ENCODE measurements at regions not wholly inside any gene's neighbourhood (a gene's known extent, or its start where the extent isn't known, plus 50 kb on each side); places are given as distances from the start of the nearest gene placed in this dataset.

GRCh38 chr9:100731038-100731556, 153.2 kb downstream of the CAVIN4 start:
- no peak for TF ChIP-seq EZH2 (IDR thresholded peaks at IDR 0.05; ENCODE audit: borderline replicate concordance, low read length)
- TF ChIP-seq CTCF (IDR thresholded peaks at IDR 0.05; ENCODE audit: low read length): no peak
- Histone ChIP-seq H4K20me1 (ENCODE audit: insufficient read depth, low read length) (no peaks in the 10 kb centered on the region), H3K9me2 (ENCODE audit: low read depth, low read length) (no peaks in the 10 kb centered on the region), H3K4me1 (ENCODE audit: insufficient read depth, low read length, severe bottlenecking) (no peaks in the 10 kb centered on the region), H3K9me3 (ENCODE audit: low read length) (no peaks in the 10 kb centered on the region), H2AFZ (ENCODE audit: low read length) (no peak overlapping the region), H3K4me2 (ENCODE audit: low read length) (no peak overlapping the region), H3K4me3 (ENCODE audit: low read depth, low read length, poor library complexity, severe bottlenecking) (no peak overlapping the region), H3K79me2 (ENCODE audit: insufficient read depth, low read length) (no peaks in the 10 kb centered on the region), H3K27ac (ENCODE audit: low read depth, low read length, poor library complexity, severe bottlenecking) (no peak overlapping the region), H3K36me3 (ENCODE audit: insufficient read depth, low read length) (no peaks in the 10 kb centered on the region), H3K27me3 (ENCODE audit: insufficient read depth, low read length) (no peaks in the 10 kb centered on the region), H3K9ac (ENCODE audit: low read length) (no peak overlapping the region), H3F3A (ENCODE audit: insufficient read depth, low read length) (no peaks in the 10 kb centered on the region)

- Histone ChIP-seq H3K4me1 (ENCODE audit: insufficient read depth, low read length, severe bottlenecking) (no peaks in the 10 kb centered on the region), H3K27ac (ENCODE audit: low read depth, low read length, poor library complexity, severe bottlenecking) (no peak overlapping the region), H3K36me3 (ENCODE audit: insufficient read depth, low read length) (no peaks in the 10 kb centered on the region), H3K9me3 (ENCODE audit: low read length) (no peaks in the 10 kb centered on the region), H3K9ac (ENCODE audit: low read length) (no peak overlapping the region), H3K4me2 (ENCODE audit: low read length) (no peak overlapping the region), H3K27me3 (ENCODE audit: insufficient read depth, low read length) (no peaks in the 10 kb centered on the region), H3F3A (ENCODE audit: insufficient read depth, low read length) (no peaks in the 10 kb centered on the region), H3K9me2 (ENCODE audit: low read depth, low read length) (no peaks in the 10 kb centered on the region), H3K4me3 (ENCODE audit: low read depth, low read length, poor library complexity, severe bottlenecking) (no peak overlapping the region), H4K20me1 (ENCODE audit: insufficient read depth, low read length) (no peaks in the 10 kb centered on the region), H2AFZ (ENCODE audit: low read length) (no peak overlapping the region), H3K79me2 (ENCODE audit: insufficient read depth, low read length) (no peaks in the 10 kb centered on the region)
- TF ChIP-seq EZH2 (IDR thresholded peaks at IDR 0.05; ENCODE audit: borderline replicate concordance, low read length) (no peak), CTCF (IDR thresholded peaks at IDR 0.05; ENCODE audit: low read length) (no peak)
Observed at GRCh38 chr9:100731557-100731956, 153.7 kb downstream of the CAVIN4 start.

- no peaks in the 10 kb centered on the region for H4K20me1 ChIP-seq (ENCODE audit: insufficient read depth, low read length)
- no peak overlapping the region for H2AFZ ChIP-seq (ENCODE audit: low read length)
- no peak overlapping the region for H3K9ac ChIP-seq (ENCODE audit: low read length)
- H3K36me3 ChIP-seq (ENCODE audit: insufficient read depth, low read length): no peaks in the 10 kb centered on the region
- no peaks in the 10 kb centered on the region for H3K9me3 ChIP-seq (ENCODE audit: low read length)
- no peaks in the 10 kb centered on the region for H3K79me2 ChIP-seq (ENCODE audit: insufficient read depth, low read length)
- H3K27me3 ChIP-seq (ENCODE audit: insufficient read depth, low read length): no peaks in the 10 kb centered on the region
- no peak overlapping the region for H3K4me2 ChIP-seq (ENCODE audit: low read length)
- no peak overlapping the region for H3K4me3 ChIP-seq (ENCODE audit: low read depth, low read length, poor library complexity, severe bottlenecking)
- no peak overlapping the region for H3K27ac ChIP-seq (ENCODE audit: low read depth, low read length, poor library complexity, severe bottlenecking)
- H3K9me2 ChIP-seq (ENCODE audit: low read depth, low read length): no peaks in the 10 kb centered on the region
- H3K4me1 ChIP-seq (ENCODE audit: insufficient read depth, low read length, severe bottlenecking): no peaks in the 10 kb centered on the region
- H3F3A ChIP-seq (ENCODE audit: insufficient read depth, low read length): no peaks in the 10 kb centered on the region
- no peak for TF ChIP-seq EZH2 (IDR thresholded peaks at IDR 0.05; ENCODE audit: borderline replicate concordance, low read length)
- TF ChIP-seq CTCF (IDR thresholded peaks at IDR 0.05; ENCODE audit: low read length): no peak
Observed at GRCh38 chr9:100739208-100739607, 161.3 kb downstream of the CAVIN4 start.
